Endothelial cell of umbilical vein (primary cell): ENCODE measurements at regions not wholly inside any gene's neighbourhood (a gene's known extent, or its start where the extent isn't known, plus 50 kb on each side); places are given as distances from the start of the nearest gene placed in this dataset.

Experiments
- BruUV-seq: library from RNA; stranded (reverse); fragments of 400-500 nt; replicated peaks from 2 replicates; lab custom pipeline; 2021; lab: Mats Ljungman, UMichigan
- CTCF ChIA-PET: fragments of 300-600, 350-600 bp; sonication (Branson Sonifier 250); formaldehyde crosslinking; loops from one replicate; lab custom pipeline; 2021; ENCODE audit warnings: antibody characterized with exemption, inconsistent platforms; lab: Charles Lee
- POLR2A ChIA-PET: fragments of 300-600, 350-600 bp; sonication (Branson Sonifier 250); formaldehyde crosslinking; loops from one replicate; lab custom pipeline; 2021; ENCODE audit warnings: antibody characterized with exemption, inconsistent platforms; lab: Charles Lee
- DNase-seq: peaks from one replicate; pipeline ENCODE4 v3.0.0-alpha.2; 2011; ENCODE audit warnings: low read depth, low spot score
- FAIRE-seq: peaks from 2 replicates; lab custom pipeline; 2011; peaks lifted over from hg19 to GRCh38; lab: Jason Lieb, UNC
- H2AFZ ChIP-seq: 2 replicates; pipeline ENCODE4 v1.6.0; 2012; ENCODE audit warnings: low read depth, low read length, control low read depth, inconsistent platforms
- H3K27ac ChIP-seq: 2 replicates; pipeline ENCODE4 v1.5.1; 2011; ENCODE audit warnings: low read depth, mild to moderate bottlenecking, control low read depth, low read length, moderate library complexity; ENCODE audit not compliant: insufficient read depth
- H3K27me3 ChIP-seq, 2 experiments: 2 replicates each; pipeline versions ENCODE4 v1.6.0 to v1.6.1; 2011; ENCODE audit warnings: low read length in 2 of 2, mixed read lengths in 1 of 2; ENCODE audit not compliant: control insufficient read depth in 2 of 2, insufficient read depth in 2 of 2
- H3K36me3 ChIP-seq, 2 experiments: 2 replicates in 1 of 2; 3 replicates in 1 of 2; pipeline ENCODE4 v1.5.1; 2011; ENCODE audit warnings: low read length in 2 of 2, mild to moderate bottlenecking in 1 of 2, moderate library complexity in 1 of 2; ENCODE audit not compliant: control insufficient read depth in 2 of 2, insufficient read depth in 2 of 2; ENCODE audit errors: extremely low read depth in 1 of 2
- H3K4me1 ChIP-seq: 3 replicates; pipeline ENCODE4 v1.5.1; 2011; ENCODE audit warnings: mild to moderate bottlenecking, low read length; ENCODE audit not compliant: control insufficient read depth, insufficient read depth; ENCODE audit errors: extremely low read depth
- H3K4me2 ChIP-seq: 2 replicates; pipeline ENCODE4 v1.6.1; 2011; ENCODE audit warnings: low read length, control low read depth, mixed read lengths; ENCODE audit not compliant: insufficient read depth
- H3K4me3 ChIP-seq, 3 experiments: fragments of 200-600 bp in 1 of 3; sonication (generic), shearing (Covaris generic) in 1 of 3; replicated peaks in 1 of 3; 2 replicates each; pipeline ENCODE4 v1.5.1; 2011 to 2016; ENCODE audit warnings: control low read depth in 3 of 3, low read length in 3 of 3, mild to moderate bottlenecking in 2 of 3, inconsistent platforms in 1 of 3, low read depth in 1 of 3, moderate library complexity in 1 of 3; ENCODE audit not compliant: insufficient read depth in 1 of 3
- H3K79me2 ChIP-seq: 2 replicates; pipeline ENCODE4 v1.6.0; 2012; ENCODE audit warnings: low read length, inconsistent platforms; ENCODE audit not compliant: control insufficient read depth, insufficient read depth
- H3K9ac ChIP-seq: replicated peaks from 2 replicates; pipeline ENCODE3; 2011; ENCODE audit warnings: low read length, control low read depth; ENCODE audit not compliant: insufficient read depth; ENCODE audit errors: extremely low read depth
- H3K9me1 ChIP-seq: replicated peaks from 3 replicates; pipeline ENCODE4 v1.6.0; 2011; ENCODE audit warnings: mild to moderate bottlenecking, low read length; ENCODE audit not compliant: control insufficient read depth, insufficient read depth; ENCODE audit errors: extremely low read depth
- H3K9me3 ChIP-seq: replicated peaks from 2 replicates; pipeline ENCODE4 v1.5.1; 2012; ENCODE audit warnings: low read length, inconsistent platforms; ENCODE audit not compliant: control insufficient read depth, insufficient read depth
- H4K20me1 ChIP-seq: replicated peaks from 2 replicates; pipeline ENCODE3; 2011; ENCODE audit warnings: mild to moderate bottlenecking, low read length; ENCODE audit not compliant: control insufficient read depth, insufficient read depth; ENCODE audit errors: extremely low read depth
- EZH2 ChIP-seq: IDR thresholded peaks from 2 replicates; pipeline ENCODE4 v1.6.1; 2012; ENCODE audit warnings: borderline replicate concordance, low read depth, mild to moderate bottlenecking, moderate library complexity, low read length, inconsistent platforms; ENCODE audit not compliant: severe bottlenecking
- FOS ChIP-seq: IDR thresholded peaks from 2 replicates; pipeline ENCODE4 v1.6.1; 2011; ENCODE audit warnings: mild to moderate bottlenecking, low read length, moderate library complexity, borderline replicate concordance; ENCODE audit not compliant: insufficient read depth
- GATA2 ChIP-seq: IDR thresholded peaks from 2 replicates; pipeline ENCODE4 v1.7.0; 2011; ENCODE audit warnings: low read depth, mild to moderate bottlenecking, moderate library complexity, mixed read lengths, low read length; ENCODE audit not compliant: insufficient read length, insufficient read depth
- JUN ChIP-seq: IDR thresholded peaks from 2 replicates; pipeline ENCODE4 v1.6.1; 2011; ENCODE audit warnings: borderline replicate concordance, low read depth; ENCODE audit not compliant: insufficient read length, insufficient read depth
- MYC ChIP-seq: IDR thresholded peaks from one replicate; pipeline ENCODE4 v1.6.1; 2011; ENCODE audit warnings: mild to moderate bottlenecking, low read depth, low read length
- POLR2A ChIP-seq: IDR thresholded peaks from 2 replicates; pipeline ENCODE4 v1.6.1; 2012; ENCODE audit warnings: low read depth, mild to moderate bottlenecking, control low read depth, low read length
- POLR2AphosphoS5 ChIP-seq: IDR thresholded peaks from 2 replicates; pipeline ENCODE4 v1.6.1; 2012; ENCODE audit warnings: low read depth, mild to moderate bottlenecking, control low read depth, low read length, moderate library complexity; ENCODE audit not compliant: insufficient read depth
- dilution Hi-C: fragments of 300-500 bp; cut with MboI; formaldehyde crosslinking; loops from one replicate; pipeline ENCODE4 v1.15.0; 2019; ENCODE audit warnings: low sequenced_read_pairs; ENCODE audit not compliant: extremely low pct_ligation_motif_present
- intact Hi-C: fragments of 100-400 bp; cut with micrococcal nuclease; formaldehyde crosslinking; loops from one replicate; pipeline ENCODE4 v1.10.0; 2022
- TF ChIP-seq, protein P1 (sequence below): IDR thresholded peaks from 2 replicates; pipeline ENCODE4 v1.6.1; 2011; ENCODE audit not compliant: insufficient read depth, insufficient read length
- TF ChIP-seq, protein P2 (sequence below), 2 donors: IDR thresholded peaks; 1 replicate in 1 of 2; 2 replicates in 1 of 2; pipeline ENCODE4 v1.5.1; 2011; ENCODE audit warnings: low read length in 2 of 2, mild to moderate bottlenecking in 2 of 2, moderate library complexity in 2 of 2, control low read depth in 1 of 2, inconsistent platforms in 1 of 2, low read depth in 1 of 2; ENCODE audit not compliant: insufficient read depth in 1 of 2; ENCODE audit errors: extremely low read depth in 1 of 2

DNA sequence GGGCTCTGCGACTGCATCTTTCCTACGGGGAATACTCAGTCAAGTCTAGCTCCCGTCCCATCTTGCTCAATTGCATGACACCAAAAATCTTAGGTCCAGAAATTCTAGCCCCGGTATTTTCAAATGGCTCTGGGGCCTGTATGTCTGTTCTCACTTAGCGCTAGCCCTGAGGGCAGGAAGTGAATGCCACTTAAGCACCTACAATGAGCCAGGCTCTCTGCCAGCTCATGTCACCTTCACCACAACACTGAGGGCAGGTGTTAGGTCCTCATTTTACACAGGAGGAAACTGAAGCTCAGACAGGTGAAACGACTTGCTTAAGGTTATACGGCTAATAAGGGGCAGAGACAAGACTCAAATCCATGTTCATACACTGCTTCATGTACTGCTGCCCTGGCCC, 282.8 kb downstream of the PPP1R2C start:
- dilution Hi-C loops = no loop called here
- CTCF ChIA-PET = no interaction called here

DNA sequence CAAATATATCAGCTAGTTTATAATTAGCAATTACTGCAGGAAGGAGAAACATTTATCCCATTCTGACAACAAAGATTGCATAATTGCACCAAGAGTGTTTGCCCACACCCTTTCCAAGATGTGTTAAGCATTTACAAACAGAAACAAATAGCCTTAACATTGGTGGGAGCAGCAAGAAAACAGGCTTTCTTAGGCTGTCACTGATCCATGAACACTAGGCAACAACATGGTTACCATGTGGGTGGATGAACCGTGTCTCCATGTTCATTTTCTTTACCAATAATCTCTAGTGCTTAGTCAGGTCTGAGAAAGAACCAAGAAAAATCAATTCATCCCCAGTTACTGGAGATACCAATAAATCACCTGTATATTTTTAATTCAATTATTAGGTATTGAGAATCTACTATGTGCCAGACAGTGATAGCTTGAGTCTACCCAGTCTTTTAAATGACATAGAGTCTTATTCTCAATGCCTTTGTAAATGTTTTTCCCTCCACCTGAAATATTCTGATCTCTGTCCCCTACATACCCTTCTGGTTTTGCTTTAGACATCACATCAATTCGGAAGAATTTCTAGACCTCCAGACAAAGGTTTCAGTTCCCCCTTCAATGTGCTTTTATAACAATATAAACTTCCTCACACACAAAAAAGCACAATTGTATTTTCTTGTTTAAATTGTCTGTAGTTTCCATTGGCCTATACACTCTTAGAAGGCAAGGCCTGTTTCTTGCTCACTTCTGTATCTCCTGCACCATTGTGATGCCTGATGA, 286.6 kb downstream of the PPP1R2C start:
- H3K79me2 ChIP-seq = no peaks in the 10 kb centered on the region
- no peak overlapping the region for H3K27ac ChIP-seq
- H3K9me3 ChIP-seq = no peaks in the 10 kb centered on the region
- FAIRE-seq (no peak), DNase-seq (no peak)
- intact Hi-C loops = no loop called here
- H3K27me3 ChIP-seq = no peaks in the 10 kb centered on the region
- TF ChIP-seq GATA2 (no peak), JUN (no peak), FOS (no peak), MYC (no peak), POLR2A (no peak), POLR2AphosphoS5 (no peak), EZH2 (no peak)
- TF ChIP-seq, protein P1, sequence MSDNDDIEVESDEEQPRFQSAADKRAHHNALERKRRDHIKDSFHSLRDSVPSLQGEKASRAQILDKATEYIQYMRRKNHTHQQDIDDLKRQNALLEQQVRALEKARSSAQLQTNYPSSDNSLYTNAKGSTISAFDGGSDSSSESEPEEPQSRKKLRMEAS = no peak
- TF ChIP-seq, protein P2, sequence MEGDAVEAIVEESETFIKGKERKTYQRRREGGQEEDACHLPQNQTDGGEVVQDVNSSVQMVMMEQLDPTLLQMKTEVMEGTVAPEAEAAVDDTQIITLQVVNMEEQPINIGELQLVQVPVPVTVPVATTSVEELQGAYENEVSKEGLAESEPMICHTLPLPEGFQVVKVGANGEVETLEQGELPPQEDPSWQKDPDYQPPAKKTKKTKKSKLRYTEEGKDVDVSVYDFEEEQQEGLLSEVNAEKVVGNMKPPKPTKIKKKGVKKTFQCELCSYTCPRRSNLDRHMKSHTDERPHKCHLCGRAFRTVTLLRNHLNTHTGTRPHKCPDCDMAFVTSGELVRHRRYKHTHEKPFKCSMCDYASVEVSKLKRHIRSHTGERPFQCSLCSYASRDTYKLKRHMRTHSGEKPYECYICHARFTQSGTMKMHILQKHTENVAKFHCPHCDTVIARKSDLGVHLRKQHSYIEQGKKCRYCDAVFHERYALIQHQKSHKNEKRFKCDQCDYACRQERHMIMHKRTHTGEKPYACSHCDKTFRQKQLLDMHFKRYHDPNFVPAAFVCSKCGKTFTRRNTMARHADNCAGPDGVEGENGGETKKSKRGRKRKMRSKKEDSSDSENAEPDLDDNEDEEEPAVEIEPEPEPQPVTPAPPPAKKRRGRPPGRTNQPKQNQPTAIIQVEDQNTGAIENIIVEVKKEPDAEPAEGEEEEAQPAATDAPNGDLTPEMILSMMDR (IDR thresholded peaks at IDR 0.05; ENCODE audit: extremely low read depth in 1 of 2, insufficient read depth in 1 of 2, low read depth in 1 of 2, low read length in 2 of 2) = no peak
- no peaks in the 10 kb centered on the region for H4K20me1 ChIP-seq
- dilution Hi-C loops = no loop called here
- ChIA-PET CTCF (no interaction called here), POLR2A (no interaction called here)
- H3K4me1 ChIP-seq = no peaks in the 10 kb centered on the region
- H3K4me3 ChIP-seq = no peak overlapping the region
- H2AFZ ChIP-seq = no peak overlapping the region
- H3K4me2 ChIP-seq = no peak overlapping the region
- no peaks in the 10 kb centered on the region for H3K36me3 ChIP-seq
- no peaks in the 10 kb centered on the region for H3K9me1 ChIP-seq
- no peak overlapping the region for H3K9ac ChIP-seq
- no TSS peak for BruUV-seq

More for the DNA sequence above, 282.8 kb downstream of the PPP1R2C start:
- Histone ChIP-seq H3K9ac (no peak overlapping the region), H3K4me2 (no peak overlapping the region), H3K9me1 (no peaks in the 10 kb centered on the region), H2AFZ (no peak overlapping the region), H3K4me3 (no peak overlapping the region), H3K27ac (no peak overlapping the region), H3K27me3 (no peaks in the 10 kb centered on the region), H3K79me2 (no peaks in the 10 kb centered on the region), H4K20me1 (no peaks in the 10 kb centered on the region), H3K36me3 (no peaks in the 10 kb centered on the region), H3K4me1 (no peaks in the 10 kb centered on the region), H3K9me3 (no peaks in the 10 kb centered on the region)
- no TSS peak for BruUV-seq
- intact Hi-C loops = no loop called here
- FAIRE-seq (no peak), DNase-seq (no peak)
- TF ChIP-seq, protein P1 = no peak
- no peak for TF ChIP-seq EZH2
- no peak for TF ChIP-seq POLR2A
- POLR2A ChIA-PET = no interaction called here
